ENCODE measurements at regions not wholly inside any gene's neighbourhood (a gene's known extent, or its start where the extent isn't known, plus 50 kb on each side); places are given as distances from the start of the nearest gene placed in this dataset.

- Mint-ChIP-seq H3K9me3 (peaks cover 7% of the 10 kb centered on the region), H3K27me3 (no peaks in the 10 kb centered on the region), H3K27ac (no peak overlapping the region), H3K36me3 (ENCODE audit: low read depth) (no peaks in the 10 kb centered on the region), H3K4me3 (no peak overlapping the region), H3K4me1 (ENCODE audit: low read depth) (peaks cover 9% of the 10 kb centered on the region)
Measured at GRCh38 chr2:7837237-7837760, 844.6 kb upstream of the ID2 start.

GRCh38 chr2:7838669-7839068 lies 843.2 kb upstream of the ID2 start:
- peaks cover 7% of the 10 kb centered on the region for H3K9me3 Mint-ChIP-seq
- H3K4me3 Mint-ChIP-seq, result no peak overlapping the region

GRCh38 chr2:7840651-7841380 lies 841.0 kb upstream of the ID2 start:
- Mint-ChIP-seq H3K36me3 (ENCODE audit: low read depth) (no peaks in the 10 kb centered on the region), H3K27me3 (no peaks in the 10 kb centered on the region), H3K27ac (no peak overlapping the region), H3K9me3 (no peaks in the 10 kb centered on the region), H3K4me1 (ENCODE audit: low read depth) (peaks cover 5% of the 10 kb centered on the region), H3K4me3 (no peak overlapping the region)

More at GRCh38 chr2:7838669-7839068, 843.2 kb upstream of the ID2 start:
- H3K4me1 Mint-ChIP-seq (ENCODE audit: low read depth), result peaks cover 9% of the 10 kb centered on the region
- H3K27ac Mint-ChIP-seq, result no peak overlapping the region
- H3K27me3 Mint-ChIP-seq, result no peaks in the 10 kb centered on the region
- no peaks in the 10 kb centered on the region for H3K36me3 Mint-ChIP-seq (ENCODE audit: low read depth)

- no peak overlapping the region for H3K27ac Mint-ChIP-seq
- H3K9me3 Mint-ChIP-seq, result no peaks in the 10 kb centered on the region
- peaks cover 3% of the 10 kb centered on the region for H3K4me1 Mint-ChIP-seq (ENCODE audit: low read depth)
- no peak overlapping the region for H3K4me3 Mint-ChIP-seq
- no peaks in the 10 kb centered on the region for H3K27me3 Mint-ChIP-seq
- H3K36me3 Mint-ChIP-seq (ENCODE audit: low read depth), result no peaks in the 10 kb centered on the region
Measured at GRCh38 chr2:7841751-7842150, 840.1 kb upstream of the ID2 start.

GRCh38 chr2:7844414-7844965 lies 837.4 kb upstream of the ID2 start:
- Mint-ChIP-seq H3K4me3 (no peak overlapping the region), H3K9me3 (no peaks in the 10 kb centered on the region), H3K4me1 (ENCODE audit: low read depth) (peaks cover 22% of the 10 kb centered on the region), H3K27me3 (no peaks in the 10 kb centered on the region), H3K27ac (no peak overlapping the region), H3K36me3 (ENCODE audit: low read depth) (no peaks in the 10 kb centered on the region)

- Mint-ChIP-seq H3K9me3 (no peaks in the 10 kb centered on the region), H3K4me3 (no peak overlapping the region), H3K4me1 (ENCODE audit: low read depth) (peaks cover 22% of the 10 kb centered on the region), H3K36me3 (ENCODE audit: low read depth) (no peaks in the 10 kb centered on the region), H3K27ac (no peak overlapping the region), H3K27me3 (no peaks in the 10 kb centered on the region)
Measured at GRCh38 chr2:7845332-7845731, 836.5 kb upstream of the ID2 start.

GRCh38 chr2:7846607-7847006 lies 835.2 kb upstream of the ID2 start:
- no peak overlapping the region for H3K27ac Mint-ChIP-seq
- no peaks in the 10 kb centered on the region for H3K27me3 Mint-ChIP-seq
- H3K36me3 Mint-ChIP-seq (ENCODE audit: low read depth), result no peaks in the 10 kb centered on the region
- no peak overlapping the region for H3K4me3 Mint-ChIP-seq
- H3K9me3 Mint-ChIP-seq, result no peaks in the 10 kb centered on the region
- peaks cover 22% of the 10 kb centered on the region for H3K4me1 Mint-ChIP-seq (ENCODE audit: low read depth)

GRCh38 chr2:7847321-7847720 lies 834.5 kb upstream of the ID2 start:
- Mint-ChIP-seq H3K27me3 (no peaks in the 10 kb centered on the region), H3K36me3 (ENCODE audit: low read depth) (no peaks in the 10 kb centered on the region), H3K4me1 (ENCODE audit: low read depth) (peaks cover 22% of the 10 kb centered on the region), H3K4me3 (no peak overlapping the region), H3K9me3 (no peaks in the 10 kb centered on the region), H3K27ac (peak overlapping the region; percentile 30)

GRCh38 chr2:7849027-7849426 lies 832.8 kb upstream of the ID2 start:
- Mint-ChIP-seq H3K4me3 (no peak overlapping the region), H3K4me1 (ENCODE audit: low read depth) (peaks cover 22% of the 10 kb centered on the region), H3K9me3 (no peaks in the 10 kb centered on the region), H3K27me3 (no peaks in the 10 kb centered on the region), H3K36me3 (ENCODE audit: low read depth) (no peaks in the 10 kb centered on the region), H3K27ac (no peak overlapping the region)

GRCh38 chr2:7849531-7849930 lies 832.3 kb upstream of the ID2 start:
- Mint-ChIP-seq H3K4me3 (no peak overlapping the region), H3K4me1 (ENCODE audit: low read depth) (peaks cover 22% of the 10 kb centered on the region), H3K36me3 (ENCODE audit: low read depth) (no peaks in the 10 kb centered on the region), H3K27me3 (peaks cover 3% of the 10 kb centered on the region), H3K9me3 (peaks cover 4% of the 10 kb centered on the region), H3K27ac (no peak overlapping the region)

GRCh38 chr2:7852546-7852945 lies 829.3 kb upstream of the ID2 start:
- Mint-ChIP-seq H3K27ac (no peak overlapping the region), H3K27me3 (peaks cover 3% of the 10 kb centered on the region), H3K4me3 (no peak overlapping the region), H3K36me3 (ENCODE audit: low read depth) (no peaks in the 10 kb centered on the region), H3K4me1 (ENCODE audit: low read depth) (peaks cover 16% of the 10 kb centered on the region), H3K9me3 (peaks cover 4% of the 10 kb centered on the region)

- Mint-ChIP-seq H3K27ac (no peak overlapping the region), H3K9me3 (peaks cover 4% of the 10 kb centered on the region), H3K4me1 (ENCODE audit: low read depth) (no peaks in the 10 kb centered on the region), H3K4me3 (no peak overlapping the region), H3K27me3 (peaks cover 3% of the 10 kb centered on the region), H3K36me3 (ENCODE audit: low read depth) (no peaks in the 10 kb centered on the region)
Measured at GRCh38 chr2:7857904-7858303, 824.0 kb upstream of the ID2 start.

GRCh38 chr2:7858624-7859023 lies 823.2 kb upstream of the ID2 start:
- no peak overlapping the region for H3K27ac Mint-ChIP-seq
- H3K27me3 Mint-ChIP-seq, result peaks cover 3% of the 10 kb centered on the region
- no peaks in the 10 kb centered on the region for H3K4me1 Mint-ChIP-seq (ENCODE audit: low read depth)
- H3K4me3 Mint-ChIP-seq, result no peak overlapping the region
- H3K36me3 Mint-ChIP-seq (ENCODE audit: low read depth), result no peaks in the 10 kb centered on the region
- H3K9me3 Mint-ChIP-seq, result peaks cover 4% of the 10 kb centered on the region

GRCh38 chr2:7860693-7861092 lies 821.2 kb upstream of the ID2 start:
- no peaks in the 10 kb centered on the region for H3K9me3 Mint-ChIP-seq
- no peaks in the 10 kb centered on the region for H3K36me3 Mint-ChIP-seq (ENCODE audit: low read depth)
- H3K27ac Mint-ChIP-seq, result no peak overlapping the region
- H3K4me1 Mint-ChIP-seq (ENCODE audit: low read depth), result no peaks in the 10 kb centered on the region
- no peak overlapping the region for H3K4me3 Mint-ChIP-seq
- peaks cover 4% of the 10 kb centered on the region for H3K27me3 Mint-ChIP-seq

GRCh38 chr2:7861910-7862702 lies 819.8 kb upstream of the ID2 start:
- no peak overlapping the region for H3K4me3 Mint-ChIP-seq
- H3K36me3 Mint-ChIP-seq (ENCODE audit: low read depth), result no peaks in the 10 kb centered on the region
- H3K27me3 Mint-ChIP-seq, result peaks cover 4% of the 10 kb centered on the region
- H3K27ac Mint-ChIP-seq, result no peak overlapping the region
- no peaks in the 10 kb centered on the region for H3K4me1 Mint-ChIP-seq (ENCODE audit: low read depth)
- no peaks in the 10 kb centered on the region for H3K9me3 Mint-ChIP-seq
